HG03354 (cell line): ENCODE measurements at regions not wholly inside any gene's neighbourhood (a gene's known extent, or its start where the extent isn't known, plus 50 kb on each side); places are given as distances from the start of the nearest gene placed in this dataset.
"Not testable (repeated sequence)": the region's sequence is repeated elsewhere in the genome, so short reads cannot be mapped to it uniquely, and the experiment has no call there.

Experiments
- ATAC-seq: cut with Tn5 transposase; IDR thresholded peaks from one replicate; pipeline ENCODE4 v1.9.1; 2021; ENCODE audit warnings: mild to moderate bottlenecking; ENCODE audit not compliant: unreplicated experiment, poor library complexity, severe bottlenecking

- no peak for ATAC-seq
Measured at GRCh38 chr4:174023641-174024040, 259.8 kb downstream of the FBXO8 start.

GRCh38 chr4:174018236-174018635 is 265.2 kb downstream of the FBXO8 start:
- ATAC-seq: no peak

- ATAC-seq: no peak
Measured at GRCh38 chr4:174016251-174016650, 267.2 kb downstream of the FBXO8 start.

GRCh38 chr4:174012886-174013259 is 270.6 kb downstream of the FBXO8 start:
- no peak for ATAC-seq

GRCh38 chr4:174012135-174012885 is 271.2 kb downstream of the FBXO8 start:
- no peak for ATAC-seq

GRCh38 chr4:174010547-174010946 is 272.9 kb downstream of the FBXO8 start:
- no peak for ATAC-seq

GRCh38 chr4:174009686-174010451 is 273.6 kb downstream of the FBXO8 start:
- ATAC-seq: no peak

GRCh38 chr4:174005422-174005821 is 278.0 kb downstream of the FBXO8 start:
- ATAC-seq: no peak

GRCh38 chr4:173998471-173999144 is 284.9 kb downstream of the FBXO8 start:
- ATAC-seq: no peak

GRCh38 chr4:173995779-173996178 is 287.7 kb downstream of the FBXO8 start:
- ATAC-seq: not testable (repeated sequence)

- ATAC-seq: no peak
Measured at GRCh38 chr4:173991814-173992213, 291.7 kb downstream of the FBXO8 start.

GRCh38 chr4:173991316-173991715 is 292.2 kb downstream of the FBXO8 start:
- no peak for ATAC-seq

GRCh38 chr4:173990869-173991210 is 292.6 kb downstream of the FBXO8 start:
- no peak for ATAC-seq

GRCh38 chr4:173990126-173990868 is 293.2 kb downstream of the FBXO8 start:
- ATAC-seq: no peak

GRCh38 chr4:173963523-173963922 is 319.9 kb downstream of the FBXO8 start:
- ATAC-seq: not testable (repeated sequence)

- no peak for ATAC-seq
Measured at GRCh38 chr4:173960398-173960797, 323.1 kb downstream of the FBXO8 start.

GRCh38 chr4:173958445-173958844 is 325.0 kb downstream of the FBXO8 start:
- ATAC-seq: no peak

GRCh38 chr4:173943547-173943946 is 339.9 kb downstream of the FBXO8 start:
- ATAC-seq: no peak

- ATAC-seq: no peak
Measured at GRCh38 chr4:173940146-173940545, 343.3 kb downstream of the FBXO8 start.

GRCh38 chr4:173937631-173938270 is 345.7 kb downstream of the FBXO8 start:
- ATAC-seq: no peak
